Lower leg skin (tissue), 4 donors: ENCODE measurements at regions not wholly inside any gene's neighbourhood (a gene's known extent, or its start where the extent isn't known, plus 50 kb on each side); places are given as distances from the start of the nearest gene placed in this dataset.

Experiments
- DNase-seq, 2 donors: peaks; one replicate each; pipeline ENCODE4 v3.0.0-alpha.2; 2019; ENCODE audit warnings: low spot score in 2 of 2
- H3K4me3 ChIP-seq: fragments of 200-600 bp; sonication (generic); 2 replicates; pipeline ENCODE4 v1.5.1; 2017; ENCODE audit warnings: mild to moderate bottlenecking, low read depth; ENCODE audit not compliant: poor library complexity, severe bottlenecking
- CTCF ChIP-seq, 3 donors: fragments of 450-650 bp; IDR thresholded peaks; one replicate each; pipeline ENCODE4 v1.5.1; 2016; ENCODE audit warnings: antibody characterized with exemption in 3 of 3, mild to moderate bottlenecking in 3 of 3, moderate library complexity in 2 of 3
- POLR2A ChIP-seq, 2 donors: fragments of 450-650 bp; IDR thresholded peaks; one replicate each; pipeline ENCODE4 v1.6.1; 2016 to 2017; ENCODE audit warnings: antibody characterized with exemption in 2 of 2, mild to moderate bottlenecking in 1 of 2, moderate library complexity in 1 of 2
- WGBS, 2 donors: methylation state at CpG; one replicate each; pipeline ENCODE4 v1.1.5; 2018; 5-methylcytosine and 5-hydroxymethylcytosine counted together
- intact Hi-C: fragments of 100-400 bp; cut with DNase I; formaldehyde crosslinking; loops from one replicate; pipeline ENCODE4 v1.15.0; 2023; ENCODE audit warnings: low total_unique reads

GRCh38 chr20:59530782-59531181 is 73.6 kb upstream of the PHACTR3 start:
- H3K4me3 ChIP-seq: no peak overlapping the region
- TF ChIP-seq POLR2A (IDR thresholded peaks at IDR 0.05) (no peak), CTCF (IDR thresholded peaks at IDR 0.05) (no peak)
- DNase-seq: no peak
- intact Hi-C loops: no loop called here
- 57 to 58% methylated on average over 2 of the region's 2 CpGs for whole genome bisulfite sequencing, 2 donors

- H3K4me3 ChIP-seq: no peak overlapping the region
- intact Hi-C loops: no loop called here
- TF ChIP-seq CTCF (IDR thresholded peaks at IDR 0.05): no peak
- TF ChIP-seq POLR2A (IDR thresholded peaks at IDR 0.05): no peak
- DNase-seq: no peak
- WGBS, 2 donors: 88 to 95% methylated on average over 2 of the region's 2 CpGs
Measured at GRCh38 chr20:59537991-59538390, 66.3 kb upstream of the PHACTR3 start.

GRCh38 chr20:59547596-59547995 is 56.7 kb upstream of the PHACTR3 start:
- TF ChIP-seq CTCF (IDR thresholded peaks at IDR 0.05) (no peak), POLR2A (IDR thresholded peaks at IDR 0.05) (no peak)
- no peak for DNase-seq
- WGBS, 2 donors: 74 to 89% methylated on average over 8 of the region's 8 CpGs
- no peak overlapping the region for H3K4me3 ChIP-seq
- intact Hi-C loops: no loop called here
